Liver (tissue), 3 donors: ENCODE measurements at regions not wholly inside any gene's neighbourhood (a gene's known extent, or its start where the extent isn't known, plus 50 kb on each side); places are given as distances from the start of the nearest gene placed in this dataset.

ENCODE experiments used
- ATF3 ChIP-seq: IDR thresholded peaks from 2 replicates; pipeline ENCODE4 v1.6.1; 2016; ENCODE audit warnings: antibody characterized with exemption
- CTCF ChIP-seq: fragments of 150-350 bp; IDR thresholded peaks from 2 replicates; pipeline ENCODE4 v1.5.1; 2017; ENCODE audit warnings: improper control_type of control experiment, low read depth, low read length; ENCODE audit not compliant: missing input control
- GABPA ChIP-seq, 2 donors: IDR thresholded peaks in 1 of 2; conservative IDR thresholded peaks in 1 of 2; 2 replicates each; pipeline ENCODE4 v1.6.1; 2016; ENCODE audit warnings: antibody characterized with exemption in 2 of 2, mild to moderate bottlenecking in 1 of 2, moderate library complexity in 1 of 2
- JUND ChIP-seq, 2 donors: IDR thresholded peaks; 2 replicates each; pipeline ENCODE4 v1.6.1; 2016; ENCODE audit warnings: antibody characterized with exemption in 2 of 2
- MAX ChIP-seq: IDR thresholded peaks from 2 replicates; pipeline ENCODE4 v1.6.1; 2016; ENCODE audit warnings: antibody characterized with exemption
- NR2F2 ChIP-seq: IDR thresholded peaks from 2 replicates; pipeline ENCODE4 v1.6.1; 2016; ENCODE audit warnings: antibody characterized with exemption
- RAD21 ChIP-seq, 2 donors: IDR thresholded peaks; 2 replicates each; pipeline ENCODE4 v1.6.1; 2016; ENCODE audit warnings: antibody characterized with exemption in 2 of 2, mild to moderate bottlenecking in 2 of 2
- REST ChIP-seq: IDR thresholded peaks from 2 replicates; pipeline ENCODE4 v1.6.1; 2016; ENCODE audit warnings: antibody characterized with exemption, mild to moderate bottlenecking
- SP1 ChIP-seq: IDR thresholded peaks from 2 replicates; pipeline ENCODE4 v1.6.1; 2018; ENCODE audit warnings: antibody characterized with exemption, mild to moderate bottlenecking
- TAF1 ChIP-seq: conservative IDR thresholded peaks from 2 replicates; pipeline ENCODE4 v1.6.1; 2016; ENCODE audit warnings: antibody characterized with exemption, mild to moderate bottlenecking
- ZBTB33 ChIP-seq: IDR thresholded peaks from 2 replicates; pipeline ENCODE4 v1.6.1; 2016; ENCODE audit warnings: antibody characterized with exemption
- donor health status: healthy.
- donor health status: healthy.

GRCh38 chr12:93288626-93289025, 89.1 kb upstream of the NUDT4 start:
- no peak for TF ChIP-seq TAF1
- no peak for TF ChIP-seq MAX
- TF ChIP-seq CTCF, result no peak
- no peak for TF ChIP-seq REST
- TF ChIP-seq ATF3, result no peak
- no peak for TF ChIP-seq SP1
- TF ChIP-seq ZBTB33, result no peak
- no peak for TF ChIP-seq RAD21 (IDR thresholded peaks at IDR 0.05)
- TF ChIP-seq GABPA (IDR thresholded peaks at IDR 0.05 in 1 of 2, conservative IDR thresholded peaks at IDR 0.05 in 1 of 2), result no peak
- TF ChIP-seq JUND (IDR thresholded peaks at IDR 0.05), result no peak
- no peak for TF ChIP-seq NR2F2
